Pancreas (tissue), 10 donors: ENCODE measurements at regions not wholly inside any gene's neighbourhood (a gene's known extent, or its start where the extent isn't known, plus 50 kb on each side); places are given as distances from the start of the nearest gene placed in this dataset.

Experiments
- ATAC-seq, 4 donors: fragments of 200-7000 bp; cut with Tn5 transposase; one replicate each; pipeline versions ENCODE4 v1.8.0 to v1.9.1; 2020; ENCODE audit warnings: mild to moderate bottlenecking in 4 of 4, moderate library complexity in 4 of 4
- DNase-seq, 6 donors: peaks; one replicate each; pipeline ENCODE4 v3.0.0-alpha.2; 2020
- FAIRE-seq: peaks from 2 replicates; lab custom pipeline; 2012; peaks lifted over from hg19 to GRCh38; lab: Jason Lieb, UNC
- H3K27ac ChIP-seq, 4 donors: fragments of 200-600 bp; sonication (generic); 1 replicate in 3 of 4; 2 replicates in 1 of 4; pipeline versions ENCODE4 v1.5.0 to v1.8.0; 2020
- H3K27me3 ChIP-seq, 4 donors: fragments of 200-600 bp; one replicate each; pipeline ENCODE4 v1.8.0; 2021
- H3K36me3 ChIP-seq, 3 donors: fragments of 200-600 bp; sonication (generic) in 1 of 3; one replicate each; pipeline versions ENCODE4 v1.5.0 to v1.8.0; 2020 to 2021
- H3K4me1 ChIP-seq, 3 donors: fragments of 200-600 bp; one replicate each; pipeline ENCODE4 v1.8.0; 2021
- H3K4me3 ChIP-seq, 4 donors: fragments of 200-600 bp; sonication (generic) in 2 of 4; one replicate each; pipeline versions ENCODE4 v1.5.0 to v1.8.0; 2020 to 2021
- H3K9me3 ChIP-seq, 4 donors: fragments of 200-600 bp; one replicate each; pipeline ENCODE4 v1.8.0; 2021
- CTCF ChIP-seq, 4 donors: fragments of 200-600 bp; sonication (generic) in 3 of 4; IDR thresholded peaks; one replicate each; pipeline versions ENCODE4 v1.5.0 to v1.8.0; 2021; ENCODE audit warnings: antibody characterized with exemption in 4 of 4
- WGBS, 2 donors: extraction: QIAGEN DNeasy Blood & Tissue Kit; methylation state at CpG; one replicate each; pipeline ENCODE4 v1.1.7; 2013; 5-methylcytosine and 5-hydroxymethylcytosine counted together
- intact Hi-C, 3 donors: fragments of 100-400 bp; cut with DNase I; formaldehyde crosslinking; loops; one replicate each; pipeline versions ENCODE4 v1.11.1 to v1.14.2; 2022
- donor health status: healthy with polysubstance abuse.
- donor health status: DM: no; HTN: no; CAD: no; lungs with moderate emphysema.
- donor health status: DM: no; HTN: no; CAD: no.
- donor health status: control.
- donor health status: control.
- donor health status: Bipolar disorder and iron deficiency.
- donor health status: DM: yes; HTN: yes; CAD: no.
- donor health status: DM: no; HTN: no; CAD: no.
- donor health status: DM: no; HTN: no; CAD: no.
- donor health status: DM: yes; HTN: yes; CAD: no.

- Histone ChIP-seq H3K27ac (no peak overlapping the region), H3K9me3 (no peaks in the 10 kb centered on the region), H3K4me1 (no peaks in the 10 kb centered on the region), H3K27me3 (peaks cover 0 to 41% (median 3%) of the 10 kb centered on the region in 4 donors), H3K36me3 (no peaks in the 10 kb centered on the region), H3K4me3 (no peak overlapping the region)
- ATAC-seq (peak in 1 of 4 donors; percentile 18), DNase-seq (no peak), FAIRE-seq (no peak)
- intact Hi-C loops = no loop called here
- TF ChIP-seq CTCF (IDR thresholded peaks at IDR 0.05) = no peak
- whole genome bisulfite sequencing, 2 donors = 70 to 77% methylated on average over 22 of the region's 22 CpGs
Observed at GRCh38 chr16:86823888-86824671, 245.7 kb downstream of the FOXL1 start.

- no peaks in the 10 kb centered on the region for H3K36me3 ChIP-seq
- no peaks in the 10 kb centered on the region for H3K9me3 ChIP-seq
- 33 to 38% methylated on average over 18 of the region's 18 CpGs for WGBS, 2 donors
- DNase-seq (no peak), ATAC-seq (no peak), FAIRE-seq (no peak)
- H3K27me3 ChIP-seq = peaks cover 0 to 41% (median 3%) of the 10 kb centered on the region in 4 donors
- H3K4me3 ChIP-seq = no peak overlapping the region
- no peaks in the 10 kb centered on the region for H3K4me1 ChIP-seq
- H3K27ac ChIP-seq = no peak overlapping the region
- TF ChIP-seq CTCF (IDR thresholded peaks at IDR 0.05) = no peak
- intact Hi-C loops = no loop called here
Observed at GRCh38 chr16:86824751-86825296, 246.5 kb downstream of the FOXL1 start.

GRCh38 chr16:86825631-86826030, 247.3 kb downstream of the FOXL1 start:
- TF ChIP-seq CTCF (IDR thresholded peaks at IDR 0.05) = no peak
- intact Hi-C loops = no loop called here
- Histone ChIP-seq H3K4me1 (no peaks in the 10 kb centered on the region), H3K27ac (no peak overlapping the region), H3K27me3 (peaks cover 0 to 37% (median 2%) of the 10 kb centered on the region in 4 donors), H3K4me3 (no peak overlapping the region), H3K9me3 (no peaks in the 10 kb centered on the region), H3K36me3 (no peaks in the 10 kb centered on the region)
- WGBS, 2 donors = 29 to 37% methylated on average over 4 of the region's 4 CpGs
- ATAC-seq (no peak), DNase-seq (no peak), FAIRE-seq (no peak)

- WGBS, 2 donors = 24 to 29% methylated on average over 14 of the region's 14 CpGs
- Histone ChIP-seq H3K27me3 (peaks cover 0 to 27% (median 0%) of the 10 kb centered on the region in 4 donors), H3K9me3 (no peaks in the 10 kb centered on the region), H3K36me3 (no peaks in the 10 kb centered on the region), H3K27ac (no peak overlapping the region), H3K4me1 (no peaks in the 10 kb centered on the region), H3K4me3 (no peak overlapping the region)
- FAIRE-seq = no peak
- intact Hi-C loops = no loop called here
- ATAC-seq = no peak
- no peak for TF ChIP-seq CTCF (IDR thresholded peaks at IDR 0.05)
- no peak for DNase-seq
Observed at GRCh38 chr16:86826941-86827340, 248.6 kb downstream of the FOXL1 start.

GRCh38 chr16:86827521-86827920, 249.2 kb downstream of the FOXL1 start:
- H3K4me1 ChIP-seq = no peaks in the 10 kb centered on the region
- H3K36me3 ChIP-seq = no peaks in the 10 kb centered on the region
- DNase-seq = no peak
- no peak for ATAC-seq
- H3K4me3 ChIP-seq = no peak overlapping the region
- intact Hi-C loops = no loop called here
- no peak overlapping the region for H3K27ac ChIP-seq
- no peak for FAIRE-seq
- H3K27me3 ChIP-seq = peaks cover 0 to 27% (median 0%) of the 10 kb centered on the region in 4 donors
- no peak for TF ChIP-seq CTCF (IDR thresholded peaks at IDR 0.05)
- WGBS, 2 donors = 27 to 34% methylated on average over 12 of the region's 12 CpGs
- H3K9me3 ChIP-seq = no peaks in the 10 kb centered on the region
